GM18867 (cell line): ENCODE measurements at regions not wholly inside any gene's neighbourhood (a gene's known extent, or its start where the extent isn't known, plus 50 kb on each side); places are given as distances from the start of the nearest gene placed in this dataset.

Source experiments
- ATAC-seq: cut with Tn5 transposase; IDR thresholded peaks from one replicate; pipeline ENCODE4 v1.9.1; 2021; ENCODE audit warnings: mild to moderate bottlenecking, moderate library complexity; ENCODE audit not compliant: unreplicated experiment

- ATAC-seq: no peak
Observed at GRCh38 chr10:3417096-3417495, 244.5 kb upstream of the PITRM1 start.

GRCh38 chr10:3415878-3416605 lies 243.5 kb upstream of the PITRM1 start:
- ATAC-seq: no peak

GRCh38 chr10:3415038-3415736 lies 242.6 kb upstream of the PITRM1 start:
- no peak for ATAC-seq

- no peak for ATAC-seq
Observed at GRCh38 chr10:3414667-3415023, 242.1 kb upstream of the PITRM1 start.

GRCh38 chr10:3413937-3414666 lies 241.5 kb upstream of the PITRM1 start:
- no peak for ATAC-seq

GRCh38 chr10:3412646-3413045 lies 240.1 kb upstream of the PITRM1 start:
- no peak for ATAC-seq

- ATAC-seq: no peak
Observed at GRCh38 chr10:3412071-3412582, 239.5 kb upstream of the PITRM1 start.

- no peak for ATAC-seq
Observed at GRCh38 chr10:3411044-3411443, 238.5 kb upstream of the PITRM1 start.

- no peak for ATAC-seq
Observed at GRCh38 chr10:3409928-3410327, 237.3 kb upstream of the PITRM1 start.

- no peak for ATAC-seq
Observed at GRCh38 chr10:3408603-3409365, 236.2 kb upstream of the PITRM1 start.

GRCh38 chr10:3407208-3407607 lies 234.6 kb upstream of the PITRM1 start:
- no peak for ATAC-seq

- ATAC-seq: no peak
Observed at GRCh38 chr10:3406556-3406955, 234.0 kb upstream of the PITRM1 start.

GRCh38 chr10:3404381-3404780 lies 231.8 kb upstream of the PITRM1 start:
- no peak for ATAC-seq

GRCh38 chr10:3402187-3402751 lies 229.7 kb upstream of the PITRM1 start:
- no peak for ATAC-seq

- no peak for ATAC-seq
Observed at GRCh38 chr10:3401491-3401938, 228.9 kb upstream of the PITRM1 start.

- ATAC-seq: no peak
Observed at GRCh38 chr10:3400348-3400747, 227.8 kb upstream of the PITRM1 start.

- no peak for ATAC-seq
Observed at GRCh38 chr10:3399756-3400155, 227.2 kb upstream of the PITRM1 start.

- no peak for ATAC-seq
Observed at GRCh38 chr10:3398825-3399646, 226.5 kb upstream of the PITRM1 start.

GRCh38 chr10:3397846-3398245 lies 225.3 kb upstream of the PITRM1 start:
- no peak for ATAC-seq

- no peak for ATAC-seq
Observed at GRCh38 chr10:3397231-3397630, 224.6 kb upstream of the PITRM1 start.
